GM18505 (cell line): ENCODE measurements at regions not wholly inside any gene's neighbourhood (a gene's known extent, or its start where the extent isn't known, plus 50 kb on each side); places are given as distances from the start of the nearest gene placed in this dataset.

Experiments
- ATAC-seq: cut with Tn5 transposase; IDR thresholded peaks from one replicate; pipeline ENCODE4 v1.9.1; 2021; ENCODE audit not compliant: unreplicated experiment
- POLR2A ChIP-seq: IDR thresholded peaks from 4 replicates; pipeline ENCODE4 v1.6.1; 2011; ENCODE audit warnings: borderline replicate concordance; ENCODE audit not compliant: insufficient read depth, insufficient read length; ENCODE audit errors: extremely low read depth

GRCh38 chr12:114878781-114879180 lies 194.8 kb upstream of the TBX3 start:
- no peak for ATAC-seq
- no peak for TF ChIP-seq POLR2A

GRCh38 chr12:114876968-114877680 lies 193.1 kb upstream of the TBX3 start:
- no peak for TF ChIP-seq POLR2A
- ATAC-seq: no peak

GRCh38 chr12:114875313-114875712 lies 191.3 kb upstream of the TBX3 start:
- no peak for ATAC-seq
- TF ChIP-seq POLR2A: no peak

- no peak for ATAC-seq
- TF ChIP-seq POLR2A: no peak
Measured at GRCh38 chr12:114873656-114874055, 189.7 kb upstream of the TBX3 start.

GRCh38 chr12:114868995-114869834 lies 185.2 kb upstream of the TBX3 start:
- no peak for ATAC-seq
- no peak for TF ChIP-seq POLR2A

- no peak for ATAC-seq
- TF ChIP-seq POLR2A: no peak
Measured at GRCh38 chr12:114866331-114866730, 182.4 kb upstream of the TBX3 start.

- ATAC-seq: no peak
- TF ChIP-seq POLR2A: no peak
Measured at GRCh38 chr12:114864837-114865551, 181.0 kb upstream of the TBX3 start.

GRCh38 chr12:114863911-114864310 lies 179.9 kb upstream of the TBX3 start:
- no peak for ATAC-seq
- no peak for TF ChIP-seq POLR2A

- ATAC-seq: no peak
- TF ChIP-seq POLR2A: no peak
Measured at GRCh38 chr12:114860969-114861368, 177.0 kb upstream of the TBX3 start.

- TF ChIP-seq POLR2A: no peak
Measured at GRCh38 chr12:114858388-114859146, 174.6 kb upstream of the TBX3 start.

GRCh38 chr12:114855678-114856077 lies 171.7 kb upstream of the TBX3 start:
- no peak for TF ChIP-seq POLR2A
- ATAC-seq: no peak

More at GRCh38 chr12:114858388-114859146, 174.6 kb upstream of the TBX3 start:
- ATAC-seq: no peak

- no peak for TF ChIP-seq POLR2A
- ATAC-seq: no peak
Measured at GRCh38 chr12:114852976-114853529, 169.1 kb upstream of the TBX3 start.
